ENCODE measurements at regions not wholly inside any gene's neighbourhood (a gene's known extent, or its start where the extent isn't known, plus 50 kb on each side); places are given as distances from the start of the nearest gene placed in this dataset.

DNA sequence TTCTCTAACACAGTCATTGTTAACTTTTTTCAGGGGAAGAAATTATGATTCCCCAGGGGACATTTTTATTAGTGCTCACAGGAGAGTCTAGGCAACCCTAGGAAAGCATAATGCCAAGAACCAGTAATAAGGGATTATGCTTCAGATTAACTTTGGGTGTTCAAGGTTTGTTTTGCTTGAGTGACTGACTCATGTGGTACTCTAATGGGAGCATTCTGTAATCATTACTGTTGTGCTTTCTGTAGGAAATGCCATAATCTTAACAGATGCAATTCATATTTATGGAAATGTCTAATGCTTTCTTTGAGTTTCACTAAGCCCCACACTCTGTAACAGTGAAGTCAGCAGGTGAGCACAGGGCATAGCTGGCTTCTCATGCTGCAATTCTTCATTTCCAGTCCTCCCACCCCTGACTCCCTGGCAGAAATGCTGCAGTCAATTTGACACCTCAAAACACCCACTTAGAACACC is 263.4 kb upstream of the MAN1A1 start:
- H3K27ac ChIP-seq (ENCODE audit: low read length), result no peak overlapping the region
- H3K9ac ChIP-seq (ENCODE audit: low read length), result no peak overlapping the region
- peaks cover 11% of the 10 kb centered on the region for H3K4me1 ChIP-seq (ENCODE audit: control insufficient read depth, low read depth, low read length)
- no peaks in the 10 kb centered on the region for H3K36me3 ChIP-seq (ENCODE audit: control insufficient read depth, low read depth, low read length)
- H3K9me3 ChIP-seq (ENCODE audit: control insufficient read depth, low read depth, low read length), result no peaks in the 10 kb centered on the region
- no peak overlapping the region for H3K4me3 ChIP-seq (ENCODE audit: low read length)
- no peaks in the 10 kb centered on the region for H3K27me3 ChIP-seq (ENCODE audit: control insufficient read depth, insufficient read depth, low read length)

DNA sequence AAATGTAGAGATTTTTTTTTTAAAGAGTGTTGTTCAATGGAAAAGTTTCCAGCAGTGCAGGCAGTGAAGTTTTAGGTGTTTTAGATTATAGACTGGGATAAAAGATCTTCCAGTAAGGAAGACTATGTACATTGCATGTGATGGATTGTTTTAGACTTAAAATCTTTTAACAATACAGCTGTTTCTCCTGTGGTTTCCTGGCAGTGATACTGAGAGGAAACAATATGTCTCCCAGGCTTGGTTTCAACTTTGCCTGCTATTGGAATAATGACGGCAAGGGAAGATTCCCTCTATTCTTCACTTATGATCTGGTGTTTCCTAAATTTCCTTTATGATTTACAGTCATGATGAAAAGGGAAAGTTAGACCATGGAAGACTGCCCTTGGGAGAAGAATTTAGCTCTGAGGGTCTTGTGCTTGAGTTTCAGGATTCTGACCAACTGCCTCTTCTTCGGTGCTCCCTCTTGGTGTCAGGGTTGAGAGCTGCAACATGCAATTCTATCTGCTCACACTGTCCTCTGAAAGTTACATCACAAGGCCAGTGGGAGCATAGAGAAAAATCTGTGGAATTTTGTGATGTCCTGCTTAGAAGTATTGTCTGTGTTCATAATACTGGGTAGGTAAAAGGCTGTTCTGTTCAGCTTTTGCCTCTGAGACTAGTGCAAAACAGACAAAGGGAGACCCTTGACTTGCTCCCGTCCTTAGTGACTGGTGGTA is 262.8 kb upstream of the MAN1A1 start:
- Histone ChIP-seq H3K27me3 (ENCODE audit: control insufficient read depth, insufficient read depth, low read length) (no peaks in the 10 kb centered on the region), H3K4me3 (ENCODE audit: low read length) (no peak overlapping the region), H3K36me3 (ENCODE audit: control insufficient read depth, low read depth, low read length) (no peaks in the 10 kb centered on the region), H3K27ac (ENCODE audit: low read length) (no peak overlapping the region), H3K9ac (ENCODE audit: low read length) (no peak overlapping the region), H3K4me1 (ENCODE audit: control insufficient read depth, low read depth, low read length) (peaks cover 11% of the 10 kb centered on the region), H3K9me3 (ENCODE audit: control insufficient read depth, low read depth, low read length) (no peaks in the 10 kb centered on the region)

DNA sequence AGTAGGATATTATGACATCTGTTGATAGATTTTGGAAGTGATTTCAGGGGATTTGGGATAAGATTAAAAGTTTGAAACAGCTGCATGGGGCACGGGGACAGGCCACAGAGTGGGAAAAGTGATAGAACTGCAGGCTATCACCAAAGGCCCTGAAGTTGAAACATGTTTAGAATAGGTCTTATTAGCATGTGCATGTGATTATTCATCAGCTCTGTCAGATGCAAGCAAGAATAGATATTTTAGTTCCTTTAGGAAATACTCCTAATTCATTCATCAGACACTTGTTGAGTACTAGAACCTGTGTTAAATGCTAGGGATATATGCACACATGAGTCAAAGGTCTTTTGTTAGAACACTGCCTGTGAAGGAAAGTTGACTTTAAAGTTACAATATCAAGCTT is 261.2 kb upstream of the MAN1A1 start:
- Histone ChIP-seq H3K9me3 (ENCODE audit: control insufficient read depth, low read depth, low read length) (no peaks in the 10 kb centered on the region), H3K4me3 (ENCODE audit: low read length) (no peak overlapping the region), H3K36me3 (ENCODE audit: control insufficient read depth, low read depth, low read length) (no peaks in the 10 kb centered on the region), H3K27me3 (ENCODE audit: control insufficient read depth, insufficient read depth, low read length) (no peaks in the 10 kb centered on the region), H3K9ac (ENCODE audit: low read length) (no peak overlapping the region), H3K4me1 (ENCODE audit: control insufficient read depth, low read depth, low read length) (peaks cover 11% of the 10 kb centered on the region), H3K27ac (ENCODE audit: low read length) (no peak overlapping the region)

DNA sequence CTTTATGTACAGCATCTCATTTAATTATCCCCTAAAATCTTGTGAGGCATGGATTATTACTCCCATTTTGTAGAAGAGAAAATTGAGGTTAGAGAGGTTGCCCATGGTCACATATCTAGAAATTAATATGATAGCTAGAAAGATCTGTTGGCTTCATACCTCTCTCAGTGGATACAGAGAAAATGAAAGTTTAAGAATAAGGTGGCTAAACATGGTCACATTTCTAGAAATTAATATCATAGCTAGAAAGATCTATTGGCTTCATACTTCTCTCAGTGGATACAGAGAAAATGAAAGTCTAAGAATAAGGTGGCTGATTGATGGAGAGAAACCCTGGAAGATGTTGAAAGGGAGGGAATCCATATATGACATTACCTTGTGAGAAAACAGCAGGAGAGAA is 260.7 kb upstream of the MAN1A1 start:
- Histone ChIP-seq H3K4me3 (ENCODE audit: low read length) (no peak overlapping the region), H3K9me3 (ENCODE audit: control insufficient read depth, low read depth, low read length) (no peaks in the 10 kb centered on the region), H3K27ac (ENCODE audit: low read length) (no peak overlapping the region), H3K4me1 (ENCODE audit: control insufficient read depth, low read depth, low read length) (peaks cover 11% of the 10 kb centered on the region), H3K9ac (ENCODE audit: low read length) (no peak overlapping the region), H3K27me3 (ENCODE audit: control insufficient read depth, insufficient read depth, low read length) (no peaks in the 10 kb centered on the region), H3K36me3 (ENCODE audit: control insufficient read depth, low read depth, low read length) (no peaks in the 10 kb centered on the region)

DNA sequence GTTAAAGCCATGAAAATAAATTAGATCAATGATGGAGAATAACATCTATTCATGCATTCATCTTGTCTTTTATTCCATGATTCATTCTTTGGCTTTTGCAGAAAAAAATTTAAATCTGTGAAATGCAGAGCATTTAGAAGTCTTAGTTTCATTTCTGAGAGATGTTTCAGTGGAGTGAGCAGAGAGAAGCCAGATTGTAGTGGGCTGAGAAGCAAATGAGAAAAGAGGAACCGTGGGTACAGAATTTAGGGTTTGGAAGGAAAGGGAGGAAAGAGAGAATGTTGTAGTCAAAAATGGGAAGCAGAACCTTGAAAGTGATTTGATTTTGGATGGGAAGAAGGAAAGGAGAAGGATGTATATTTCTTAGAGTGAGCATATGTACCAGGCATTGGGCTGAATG is 260.3 kb upstream of the MAN1A1 start:
- no peaks in the 10 kb centered on the region for H3K36me3 ChIP-seq (ENCODE audit: control insufficient read depth, low read depth, low read length)
- no peaks in the 10 kb centered on the region for H3K9me3 ChIP-seq (ENCODE audit: control insufficient read depth, low read depth, low read length)
- H3K27me3 ChIP-seq (ENCODE audit: control insufficient read depth, insufficient read depth, low read length), result no peaks in the 10 kb centered on the region
- H3K27ac ChIP-seq (ENCODE audit: low read length), result no peak overlapping the region
- peaks cover 11% of the 10 kb centered on the region for H3K4me1 ChIP-seq (ENCODE audit: control insufficient read depth, low read depth, low read length)
- no peak overlapping the region for H3K9ac ChIP-seq (ENCODE audit: low read length)
- H3K4me3 ChIP-seq (ENCODE audit: low read length), result no peak overlapping the region

DNA sequence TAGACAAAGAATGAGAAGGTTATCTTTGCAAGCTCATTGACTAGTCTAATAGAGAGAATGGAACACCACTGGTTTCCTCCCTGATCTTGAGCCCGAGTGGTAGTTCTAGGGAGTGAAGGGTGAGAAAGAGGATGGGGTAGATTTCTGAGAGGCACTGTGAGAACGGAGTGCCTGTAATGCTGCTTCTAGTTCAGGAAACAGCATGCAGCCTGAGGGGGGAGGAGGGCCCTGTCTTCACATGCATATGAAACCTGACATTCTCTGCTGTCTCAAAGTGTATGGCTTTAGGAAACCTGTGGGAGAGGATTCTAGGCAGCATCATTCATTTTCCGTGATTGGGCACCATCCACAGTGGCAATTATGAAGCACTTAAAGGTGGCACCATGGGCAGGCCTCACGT is 259.4 kb upstream of the MAN1A1 start:
- Histone ChIP-seq H3K27me3 (ENCODE audit: control insufficient read depth, insufficient read depth, low read length) (no peaks in the 10 kb centered on the region), H3K27ac (ENCODE audit: low read length) (no peak overlapping the region), H3K4me3 (ENCODE audit: low read length) (no peak overlapping the region), H3K9ac (ENCODE audit: low read length) (no peak overlapping the region), H3K4me1 (ENCODE audit: control insufficient read depth, low read depth, low read length) (peaks cover 7% of the 10 kb centered on the region), H3K36me3 (ENCODE audit: control insufficient read depth, low read depth, low read length) (no peaks in the 10 kb centered on the region), H3K9me3 (ENCODE audit: control insufficient read depth, low read depth, low read length) (no peaks in the 10 kb centered on the region)

DNA sequence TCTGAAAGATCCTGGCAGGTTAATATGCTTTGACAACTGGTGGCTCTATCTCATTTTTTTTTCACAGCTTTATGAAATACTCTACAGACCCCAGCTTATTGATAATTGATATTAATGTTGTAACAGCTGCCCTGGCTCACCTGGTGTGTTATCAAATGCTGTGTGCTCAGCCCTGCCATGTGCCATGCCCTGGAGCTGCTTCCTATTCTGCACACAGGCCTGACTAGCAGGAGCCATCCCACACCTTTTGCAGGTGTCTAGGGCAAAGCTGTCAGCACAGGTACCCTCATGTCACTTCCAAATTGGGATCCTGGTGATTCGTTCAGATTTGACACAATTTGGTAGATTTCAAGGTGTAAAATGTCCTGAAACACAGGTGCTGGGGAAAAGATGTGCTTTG is 254.6 kb upstream of the MAN1A1 start:
- H3K4me1 ChIP-seq (ENCODE audit: control insufficient read depth, low read depth, low read length), result peaks cover 5% of the 10 kb centered on the region

DNA sequence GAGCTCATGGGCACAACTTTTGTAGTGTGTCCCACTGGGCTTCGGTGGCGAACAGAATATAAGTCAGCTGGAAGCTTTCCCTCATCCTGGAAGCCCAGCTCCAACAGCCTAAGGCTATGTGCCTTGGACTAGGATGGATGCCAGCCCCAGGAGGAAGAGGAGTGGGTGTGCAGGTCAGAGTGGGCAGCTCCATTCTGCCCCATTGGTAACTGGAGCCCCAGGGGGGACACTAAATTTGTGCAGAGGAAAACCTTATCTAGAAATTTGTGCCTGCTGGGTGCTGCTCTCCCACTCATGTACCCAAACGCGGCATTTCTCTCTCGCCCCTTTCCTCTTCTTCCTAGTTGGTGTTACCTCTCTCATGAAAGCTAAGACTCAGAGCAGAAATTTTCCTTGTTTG is 253.9 kb upstream of the MAN1A1 start:
- no peak overlapping the region for H3K4me3 ChIP-seq (ENCODE audit: low read length)
- no peaks in the 10 kb centered on the region for H3K36me3 ChIP-seq (ENCODE audit: control insufficient read depth, low read depth, low read length)
- H3K27me3 ChIP-seq (ENCODE audit: control insufficient read depth, insufficient read depth, low read length), result no peaks in the 10 kb centered on the region
- H3K4me1 ChIP-seq (ENCODE audit: control insufficient read depth, low read depth, low read length), result no peaks in the 10 kb centered on the region
- no peaks in the 10 kb centered on the region for H3K9me3 ChIP-seq (ENCODE audit: control insufficient read depth, low read depth, low read length)
- no peak overlapping the region for H3K9ac ChIP-seq (ENCODE audit: low read length)
- no peak overlapping the region for H3K27ac ChIP-seq (ENCODE audit: low read length)

More for the DNA sequence above, 254.6 kb upstream of the MAN1A1 start:
- Histone ChIP-seq H3K27ac (ENCODE audit: low read length) (no peak overlapping the region), H3K4me3 (ENCODE audit: low read length) (no peak overlapping the region), H3K9ac (ENCODE audit: low read length) (no peak overlapping the region), H3K27me3 (ENCODE audit: control insufficient read depth, insufficient read depth, low read length) (no peaks in the 10 kb centered on the region), H3K36me3 (ENCODE audit: control insufficient read depth, low read depth, low read length) (no peaks in the 10 kb centered on the region), H3K9me3 (ENCODE audit: control insufficient read depth, low read depth, low read length) (no peaks in the 10 kb centered on the region)

DNA sequence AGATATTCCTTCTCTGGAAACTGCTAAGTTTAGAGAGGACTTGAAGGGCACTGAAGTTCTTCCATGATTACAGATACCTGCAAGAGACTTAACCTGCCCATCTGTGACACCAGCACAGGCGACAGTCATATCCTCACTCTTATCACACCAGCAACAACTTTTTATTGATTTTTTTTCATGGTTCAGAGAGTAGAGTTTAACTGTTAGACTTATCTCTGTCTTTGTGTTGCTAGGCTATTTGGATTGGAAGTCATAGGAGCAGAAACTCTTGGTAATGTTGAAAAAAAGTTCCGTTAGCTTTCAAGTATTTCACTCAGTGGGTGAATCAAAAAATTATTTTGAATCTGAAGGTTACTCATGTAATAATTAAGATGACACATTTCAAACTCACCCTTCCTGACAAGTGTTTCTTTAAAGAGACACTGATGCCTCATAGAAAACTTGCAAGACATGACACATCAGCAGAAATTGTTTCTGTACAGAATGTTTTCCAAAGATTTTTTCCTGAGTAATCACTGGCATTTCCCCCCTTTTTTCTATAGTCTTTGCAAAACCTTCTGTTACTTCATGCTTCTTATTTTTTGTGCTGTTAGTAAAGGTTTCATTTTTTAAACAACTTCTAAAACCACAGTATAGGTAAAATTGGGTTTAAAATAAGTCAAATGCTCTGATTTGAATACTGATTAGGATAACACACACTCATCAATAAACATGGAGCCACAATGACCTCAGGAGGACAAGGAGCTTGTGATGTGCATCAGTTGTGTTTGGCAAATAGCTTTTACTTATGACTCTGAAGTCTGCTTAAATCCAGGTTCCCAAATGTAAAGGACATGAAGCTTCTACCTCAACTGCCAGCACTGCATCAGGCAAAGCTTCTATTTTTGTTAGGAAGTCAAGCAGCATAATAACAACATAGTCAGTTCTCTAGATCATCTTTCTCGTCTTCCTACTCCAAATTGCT is 252.9 kb upstream of the MAN1A1 start:
- H3K4me1 ChIP-seq (ENCODE audit: control insufficient read depth, low read depth, low read length), result no peaks in the 10 kb centered on the region
- H3K36me3 ChIP-seq (ENCODE audit: control insufficient read depth, low read depth, low read length), result no peaks in the 10 kb centered on the region
- no peak overlapping the region for H3K27ac ChIP-seq (ENCODE audit: low read length)
- no peak overlapping the region for H3K9ac ChIP-seq (ENCODE audit: low read length)
- no peaks in the 10 kb centered on the region for H3K9me3 ChIP-seq (ENCODE audit: control insufficient read depth, low read depth, low read length)
- no peak overlapping the region for H3K4me3 ChIP-seq (ENCODE audit: low read length)
- H3K27me3 ChIP-seq (ENCODE audit: control insufficient read depth, insufficient read depth, low read length), result no peaks in the 10 kb centered on the region

DNA sequence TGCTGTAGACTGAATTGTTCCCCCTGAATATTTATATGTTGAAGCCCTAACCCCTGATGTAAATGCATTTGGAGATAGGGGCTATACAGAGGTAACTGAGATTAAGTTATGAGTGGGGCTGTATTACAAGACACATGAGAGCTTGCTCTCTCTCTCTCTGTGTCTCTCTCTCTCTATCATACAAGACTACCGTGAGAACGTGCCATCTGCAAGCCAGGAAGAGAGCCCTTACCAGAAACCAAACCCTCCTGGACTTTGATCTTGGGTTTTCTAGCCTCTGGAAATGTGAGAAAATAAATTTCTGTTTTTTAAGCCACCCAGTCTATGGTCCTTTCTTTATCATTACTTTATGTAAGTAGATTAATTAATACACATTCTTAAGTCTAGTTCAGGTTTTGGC is 249.3 kb upstream of the MAN1A1 start:
- H3K36me3 ChIP-seq (ENCODE audit: control insufficient read depth, low read depth, low read length), result no peaks in the 10 kb centered on the region
- H3K4me3 ChIP-seq (ENCODE audit: low read length), result no peak overlapping the region
- H3K9ac ChIP-seq (ENCODE audit: low read length), result no peak overlapping the region
- no peaks in the 10 kb centered on the region for H3K4me1 ChIP-seq (ENCODE audit: control insufficient read depth, low read depth, low read length)
- H3K27ac ChIP-seq (ENCODE audit: low read length), result no peak overlapping the region
- H3K27me3 ChIP-seq (ENCODE audit: control insufficient read depth, insufficient read depth, low read length), result no peaks in the 10 kb centered on the region
- no peaks in the 10 kb centered on the region for H3K9me3 ChIP-seq (ENCODE audit: control insufficient read depth, low read depth, low read length)

DNA sequence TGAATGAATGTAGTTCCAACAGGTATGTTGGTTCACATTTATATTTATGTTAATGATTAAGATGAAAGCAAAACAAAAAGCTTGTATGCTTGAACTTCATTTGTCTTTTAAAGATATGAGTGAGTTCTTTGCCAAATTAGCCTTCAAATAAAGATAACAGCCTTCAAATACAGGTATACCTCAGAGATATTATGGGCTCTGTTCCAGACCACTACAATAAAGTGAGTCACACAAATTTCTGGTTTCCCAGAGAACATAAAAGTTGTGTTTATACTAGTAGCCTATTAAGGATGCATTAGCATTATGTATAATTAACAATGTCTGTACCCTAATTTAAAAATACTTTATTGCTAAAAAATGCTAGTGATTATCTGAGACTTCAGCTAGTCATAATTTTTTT is 245.3 kb upstream of the MAN1A1 start:
- H3K9me3 ChIP-seq (ENCODE audit: control insufficient read depth, low read depth, low read length), result no peaks in the 10 kb centered on the region
- H3K4me1 ChIP-seq (ENCODE audit: control insufficient read depth, low read depth, low read length), result no peaks in the 10 kb centered on the region
- no peaks in the 10 kb centered on the region for H3K36me3 ChIP-seq (ENCODE audit: control insufficient read depth, low read depth, low read length)
- no peak overlapping the region for H3K27ac ChIP-seq (ENCODE audit: low read length)
- H3K27me3 ChIP-seq (ENCODE audit: control insufficient read depth, insufficient read depth, low read length), result no peaks in the 10 kb centered on the region
- H3K4me3 ChIP-seq (ENCODE audit: low read length), result no peak overlapping the region
- no peak overlapping the region for H3K9ac ChIP-seq (ENCODE audit: low read length)
